NCI-H1092 treated with DMSO at 0.1 percent for 48 hours (cell line): ENCODE measurements at regions not wholly inside any gene's neighbourhood (a gene's known extent, or its start where the extent isn't known, plus 50 kb on each side); places are given as distances from the start of the nearest gene placed in this dataset.

Experiments used
- DNase-seq: peaks from one replicate; lab custom pipeline; 2025; lab: John Stamatoyannopoulos, UW

DNA sequence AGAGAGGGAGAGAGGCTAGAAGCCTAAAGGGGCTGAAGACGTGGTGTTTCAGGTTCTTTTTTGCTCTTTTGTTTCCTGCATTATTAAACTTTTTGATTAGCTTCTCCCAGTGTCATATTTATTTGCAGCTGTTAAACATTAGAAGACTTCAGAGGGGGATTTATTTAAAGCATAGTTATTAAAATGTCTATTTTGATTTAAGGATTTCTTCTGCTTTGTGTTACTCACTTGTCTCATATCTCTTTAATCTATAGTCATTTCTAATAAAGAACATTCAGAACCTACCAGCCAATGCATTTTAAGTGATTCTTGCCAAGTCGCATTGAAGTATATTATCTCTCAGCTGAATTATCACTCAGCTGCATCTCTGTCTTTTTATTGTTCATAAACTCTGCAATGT lies 152.0 kb upstream of the DYRK2 start:
- no peak for DNase-seq

DNA sequence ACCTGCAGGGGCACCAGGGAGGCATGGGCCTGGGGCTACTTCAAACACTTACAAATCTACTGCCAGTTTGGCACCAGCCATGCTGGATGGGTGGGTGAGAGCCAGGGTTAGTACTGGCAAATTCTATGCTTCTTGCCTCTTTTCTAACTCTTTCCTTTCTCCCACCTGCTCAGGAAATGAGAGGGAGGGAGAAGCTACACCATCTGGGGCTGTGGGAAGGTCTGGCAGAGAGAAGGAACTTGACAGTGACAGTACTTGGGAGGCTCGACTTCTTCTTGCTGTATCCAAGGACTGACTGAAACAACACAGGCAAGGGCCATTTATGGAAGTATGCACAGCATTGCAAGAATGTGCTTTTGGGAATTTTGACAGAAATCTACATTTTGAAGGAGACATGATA lies 149.6 kb upstream of the DYRK2 start:
- no peak for DNase-seq

DNA sequence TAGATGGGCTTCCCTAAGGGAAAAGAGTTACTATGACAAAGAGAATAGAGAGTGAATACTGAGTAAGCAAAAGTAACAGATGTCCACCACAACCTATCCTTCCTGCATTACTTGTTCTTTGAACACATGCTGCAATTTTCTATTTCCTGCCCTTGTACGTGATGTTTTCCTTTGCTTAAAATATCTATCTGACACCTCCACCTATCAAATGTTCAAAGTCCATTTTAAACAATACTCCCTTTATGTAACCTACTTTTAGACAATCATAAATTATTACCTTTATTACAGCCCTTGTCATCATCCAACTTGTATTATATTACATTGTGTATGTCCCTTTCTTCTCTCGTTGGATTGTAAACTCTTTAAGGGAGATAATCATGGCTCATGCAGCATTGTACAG lies 147.2 kb upstream of the DYRK2 start:
- DNase-seq = no peak

DNA sequence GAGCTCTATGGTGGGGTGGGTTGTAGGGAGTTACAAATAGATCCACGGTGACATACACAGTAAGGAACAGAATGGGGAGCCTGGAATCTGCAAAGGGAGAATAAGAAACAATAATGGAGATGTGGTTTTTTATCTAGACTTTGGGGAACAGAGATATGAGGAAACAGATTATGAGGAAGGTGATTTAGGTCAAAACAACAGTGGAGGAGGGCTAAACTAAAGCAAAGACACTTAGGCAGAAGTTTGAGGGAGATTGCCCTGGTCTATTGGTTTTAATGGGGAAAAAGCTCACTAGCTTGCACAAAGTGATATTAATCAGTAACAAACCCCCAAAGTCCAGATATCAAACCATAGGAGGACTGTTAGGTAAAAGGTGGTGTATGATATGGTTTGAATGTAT lies 144.5 kb upstream of the DYRK2 start:
- DNase-seq = no peak

DNA sequence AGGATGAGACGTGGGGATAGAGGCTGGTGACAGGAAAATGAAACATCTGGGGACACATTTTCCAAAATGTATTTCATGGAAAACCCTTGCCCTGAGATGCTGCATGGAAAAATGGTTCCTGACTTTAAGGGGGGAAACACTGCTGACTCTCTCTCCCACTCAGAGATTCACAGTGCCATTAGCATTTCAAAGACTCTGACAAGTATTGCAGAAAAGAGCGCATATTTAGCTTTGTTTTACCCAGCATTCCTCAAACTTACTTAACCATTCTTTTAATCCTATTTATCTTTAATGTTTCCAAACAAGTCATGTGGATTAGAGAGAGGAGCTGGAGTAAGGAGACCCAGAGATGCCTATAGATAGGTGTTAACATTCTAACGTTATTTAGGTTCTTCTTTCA lies 141.8 kb upstream of the DYRK2 start:
- DNase-seq = no peak

DNA sequence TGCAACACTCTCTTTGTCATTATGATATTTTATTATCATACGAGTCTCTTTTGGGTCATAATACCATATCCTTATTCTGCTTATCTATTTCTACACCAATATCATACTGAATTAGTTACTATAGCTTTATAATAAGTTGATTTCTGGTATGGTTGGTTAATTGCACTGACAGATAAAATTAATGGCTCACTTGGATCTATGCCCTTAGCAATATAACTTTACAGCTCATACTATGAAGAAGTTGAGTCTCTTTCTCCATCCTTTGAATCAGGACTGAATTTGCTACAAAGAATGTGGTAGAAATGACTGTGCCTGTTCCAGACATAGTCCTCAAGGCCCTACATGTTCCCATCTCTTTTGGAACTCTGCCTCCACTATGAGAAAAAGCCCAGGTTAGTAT lies 139.7 kb upstream of the DYRK2 start:
- DNase-seq = no peak

DNA sequence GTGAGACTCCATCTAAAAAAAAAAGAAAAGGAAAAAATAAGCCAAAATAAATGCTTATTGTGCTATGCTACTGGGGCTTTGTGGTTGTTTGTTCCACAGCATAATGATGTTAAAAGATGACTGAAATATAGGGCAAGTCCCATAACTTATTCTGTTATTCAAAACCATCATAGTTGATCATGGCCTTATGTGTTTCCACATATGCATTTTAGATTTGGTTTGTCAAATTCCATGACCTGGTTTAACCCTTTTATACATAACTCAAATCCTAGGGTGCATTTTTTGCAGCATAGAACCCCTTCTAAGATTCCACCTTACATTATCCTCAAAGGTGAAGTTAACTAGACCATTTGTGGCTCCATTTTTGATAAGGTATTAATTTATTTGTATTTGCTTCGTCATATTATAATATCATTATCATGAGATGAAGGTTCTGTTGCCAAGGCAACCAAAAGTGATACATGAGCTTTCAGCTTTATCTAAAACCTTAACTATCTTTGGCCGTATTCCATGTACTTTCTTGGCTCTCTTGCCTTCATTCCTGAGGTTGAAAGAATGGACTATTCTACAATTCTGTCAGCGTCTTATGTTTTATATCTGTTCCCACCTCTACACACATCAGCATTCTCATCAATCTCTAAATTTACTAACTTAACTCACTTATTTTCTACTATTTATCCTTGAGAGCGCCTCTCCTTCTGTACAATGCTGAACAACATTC lies 138.7 kb upstream of the DYRK2 start:
- no peak for DNase-seq

DNA sequence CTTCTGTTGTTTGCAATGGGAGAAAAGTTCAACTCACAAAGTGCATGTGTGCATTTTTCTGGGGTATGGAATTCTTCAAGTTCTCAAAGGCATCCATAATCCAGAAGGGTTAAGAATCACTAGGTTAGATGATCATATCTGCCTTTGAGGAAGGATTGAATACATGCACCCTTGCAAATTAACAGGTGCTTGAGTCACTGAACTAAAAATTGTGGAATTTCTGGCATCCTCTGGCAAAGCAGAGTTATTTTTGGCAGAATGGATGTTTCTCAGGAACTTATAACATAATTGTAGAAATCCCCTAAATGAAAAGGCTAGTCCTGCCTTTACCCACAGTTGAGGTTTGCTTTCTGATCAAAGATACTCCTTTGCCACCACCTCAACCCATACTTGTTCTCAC lies 136.5 kb upstream of the DYRK2 start:
- DNase-seq = no peak

DNA sequence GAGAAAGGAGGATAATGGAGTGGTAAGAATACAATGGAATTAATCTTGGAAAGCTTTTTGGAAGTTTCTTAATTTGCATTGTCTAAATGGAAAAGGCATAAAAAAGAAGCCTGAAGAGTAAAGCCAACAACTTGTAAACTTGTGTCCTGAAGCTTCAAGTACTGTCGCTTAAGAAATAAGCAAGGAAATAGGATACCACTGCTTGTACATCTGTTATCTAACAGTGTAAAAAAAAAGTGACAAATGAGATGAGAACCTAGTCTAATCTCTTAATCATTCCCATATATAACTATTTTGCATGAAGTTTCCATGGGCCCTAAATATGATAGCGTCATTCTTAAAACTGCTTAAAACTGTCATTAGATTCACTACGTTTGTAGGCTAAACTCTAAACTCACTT lies 134.0 kb upstream of the DYRK2 start:
- no peak for DNase-seq

DNA sequence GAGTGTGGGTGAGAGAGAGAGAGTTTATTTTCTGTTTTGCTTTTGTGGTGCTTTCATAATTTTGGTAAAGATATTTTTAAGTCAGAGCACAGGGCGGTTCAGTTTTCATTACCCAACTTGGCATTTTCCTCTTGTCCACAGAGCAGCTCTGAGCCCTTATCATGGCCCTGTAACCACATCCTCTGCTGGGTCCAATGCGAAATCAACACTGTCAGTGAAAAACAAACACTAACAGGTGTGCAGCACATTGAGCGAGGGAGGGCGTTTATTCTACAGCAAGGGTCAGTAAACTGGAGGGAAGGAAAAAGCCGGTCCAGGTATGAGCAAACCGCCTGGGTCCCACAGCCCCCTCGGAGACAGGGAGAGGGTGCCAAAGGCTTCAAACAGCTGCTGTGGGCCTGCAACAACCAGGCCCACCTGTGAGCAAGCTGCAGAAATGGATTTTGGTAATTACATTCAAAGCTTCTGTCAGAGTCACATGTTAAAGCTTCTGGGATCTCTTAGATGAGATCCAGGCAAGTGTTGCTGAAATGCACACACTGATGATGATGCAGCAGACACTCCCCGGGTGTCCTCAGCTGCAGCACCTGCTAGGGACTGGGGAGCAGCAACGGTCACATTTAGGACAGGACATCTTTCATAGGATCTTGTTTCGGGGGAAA lies 132.7 kb upstream of the DYRK2 start:
- DNase-seq = peak; percentile 78

DNA sequence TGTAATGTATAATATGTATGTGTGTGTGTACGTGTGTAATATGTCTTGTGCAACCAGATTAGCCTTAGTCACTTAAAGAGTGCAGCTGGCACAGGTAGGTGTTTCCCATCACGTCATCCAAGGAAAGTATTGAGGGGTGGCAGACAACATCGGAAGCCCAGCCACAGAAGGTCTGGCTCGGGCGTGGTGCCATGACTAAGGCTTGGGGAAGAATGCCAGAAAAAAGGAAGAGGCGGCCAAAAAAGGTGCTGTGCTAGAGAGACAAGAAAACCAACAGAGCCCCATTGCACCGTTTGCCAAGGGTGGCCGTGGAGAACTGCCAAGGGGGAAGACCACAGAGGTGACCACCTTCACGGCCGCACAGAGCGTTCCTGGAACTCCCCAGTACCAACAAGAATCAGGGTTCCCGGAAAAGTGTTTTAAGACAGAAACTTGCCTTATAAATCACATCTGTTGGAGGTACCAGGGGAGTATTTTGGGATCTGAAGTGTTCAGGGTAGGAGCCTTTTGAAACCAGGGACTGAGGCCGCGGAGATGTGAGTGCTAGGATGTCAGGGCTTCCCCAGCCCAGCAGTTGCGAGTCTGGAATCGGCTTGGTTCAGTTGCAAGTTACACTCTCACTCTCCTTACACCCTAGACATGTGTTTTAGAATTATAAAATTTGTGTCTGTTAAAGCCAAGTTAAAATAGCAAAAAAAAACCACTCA lies 131.2 kb upstream of the DYRK2 start:
- peak; percentile 68 for DNase-seq

DNA sequence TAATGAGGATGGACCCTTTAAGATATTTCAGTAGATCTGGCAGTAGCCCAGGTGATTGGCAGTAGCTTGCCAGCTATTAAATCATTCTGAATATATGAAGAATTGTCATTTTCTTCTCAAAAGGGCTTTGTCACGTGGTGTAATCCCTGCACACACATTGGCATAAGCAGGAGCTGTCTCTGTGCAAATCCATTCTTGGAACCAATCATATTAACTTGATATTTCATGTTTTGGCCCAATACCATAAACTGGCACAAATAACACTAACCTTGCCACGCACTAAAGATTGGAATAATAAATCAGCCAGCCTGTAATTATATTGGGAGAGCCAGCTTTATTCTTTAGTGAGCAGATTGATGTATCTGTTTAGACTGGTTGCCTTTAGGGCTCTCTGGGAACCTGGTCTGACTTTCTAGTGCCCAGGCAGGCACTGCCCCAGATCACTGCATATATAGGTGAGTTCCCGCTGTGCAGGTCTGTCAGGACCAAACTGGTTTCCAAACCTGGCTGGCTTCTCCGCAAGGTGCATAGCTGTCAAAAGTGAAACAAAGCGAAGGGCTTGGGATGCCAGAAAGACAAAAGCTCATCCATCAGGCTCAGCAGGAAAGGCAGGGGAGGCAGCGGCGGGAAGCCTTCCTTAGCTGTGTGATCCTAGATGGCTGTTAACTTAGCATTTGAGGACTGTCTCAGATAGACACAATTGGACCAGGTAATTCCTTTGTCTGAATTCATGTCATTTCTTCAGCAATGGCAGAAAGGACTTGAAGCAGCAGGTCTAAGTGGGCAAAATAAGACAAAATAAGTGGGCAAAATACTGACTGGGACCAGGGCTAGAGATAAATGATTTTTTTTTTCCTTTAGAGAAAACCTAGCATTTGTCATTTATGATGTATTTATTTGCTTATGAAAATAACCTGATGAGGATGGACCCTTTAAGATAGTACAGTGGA lies 128.8 kb upstream of the DYRK2 start:
- peak; percentile 12 for DNase-seq

DNA sequence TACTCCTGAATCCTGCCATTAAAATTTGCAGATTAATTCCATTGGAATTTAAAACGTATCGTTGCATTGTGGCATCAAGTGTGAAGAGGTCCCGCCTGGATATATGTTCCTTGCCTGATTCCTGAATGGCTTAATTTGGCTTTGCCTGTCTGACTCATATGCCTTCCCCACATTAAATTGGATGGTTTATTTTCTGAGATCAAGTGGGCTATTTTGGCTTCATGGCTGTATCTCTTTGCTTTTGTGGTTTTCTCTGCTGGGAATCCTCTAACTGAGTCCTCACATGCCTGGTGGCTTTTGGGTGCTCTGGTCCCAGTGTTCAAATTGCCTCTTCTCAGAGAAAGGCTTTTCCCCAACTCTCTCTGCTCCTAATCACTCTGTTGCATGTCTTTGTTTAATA lies 127.9 kb upstream of the DYRK2 start:
- DNase-seq = no peak

DNA sequence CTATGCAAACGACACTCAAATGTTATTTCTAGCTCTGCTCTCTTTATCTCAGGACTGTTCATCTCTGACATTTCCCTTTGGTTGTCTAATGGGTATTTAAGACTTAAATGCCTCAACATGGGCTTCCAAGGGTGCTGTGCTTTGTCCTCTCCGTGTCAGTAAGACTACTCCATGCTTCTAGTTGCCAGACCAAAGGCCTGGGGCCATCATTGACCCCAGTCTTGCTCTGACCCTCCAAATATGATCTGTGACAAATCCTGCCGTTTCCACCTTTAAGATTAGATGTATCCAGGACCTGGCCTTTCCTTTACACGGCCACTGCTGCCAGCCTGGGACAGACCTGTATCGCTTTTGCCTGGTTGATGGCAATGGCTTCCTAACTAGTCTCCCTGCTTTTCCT lies 126.3 kb upstream of the DYRK2 start:
- no peak for DNase-seq

DNA sequence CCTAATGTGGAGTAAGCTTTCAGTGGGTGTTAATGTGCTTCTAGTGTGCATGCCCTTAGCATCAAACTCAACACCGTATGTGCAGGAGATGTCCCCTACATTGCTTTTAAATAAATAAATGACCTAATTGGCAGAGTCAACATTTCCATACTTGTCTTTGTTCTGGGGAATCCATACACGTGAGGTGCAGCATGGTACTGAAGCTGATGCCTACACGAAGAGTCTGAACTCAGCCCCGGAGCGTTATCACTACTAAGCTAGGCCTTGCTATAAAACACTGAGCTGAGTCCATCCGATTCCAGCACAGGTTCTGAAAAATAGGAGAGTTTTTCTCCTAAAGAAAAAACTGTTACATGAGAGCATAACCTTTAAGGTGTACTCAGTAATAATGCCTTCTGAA lies 125.0 kb upstream of the DYRK2 start:
- no peak for DNase-seq

DNA sequence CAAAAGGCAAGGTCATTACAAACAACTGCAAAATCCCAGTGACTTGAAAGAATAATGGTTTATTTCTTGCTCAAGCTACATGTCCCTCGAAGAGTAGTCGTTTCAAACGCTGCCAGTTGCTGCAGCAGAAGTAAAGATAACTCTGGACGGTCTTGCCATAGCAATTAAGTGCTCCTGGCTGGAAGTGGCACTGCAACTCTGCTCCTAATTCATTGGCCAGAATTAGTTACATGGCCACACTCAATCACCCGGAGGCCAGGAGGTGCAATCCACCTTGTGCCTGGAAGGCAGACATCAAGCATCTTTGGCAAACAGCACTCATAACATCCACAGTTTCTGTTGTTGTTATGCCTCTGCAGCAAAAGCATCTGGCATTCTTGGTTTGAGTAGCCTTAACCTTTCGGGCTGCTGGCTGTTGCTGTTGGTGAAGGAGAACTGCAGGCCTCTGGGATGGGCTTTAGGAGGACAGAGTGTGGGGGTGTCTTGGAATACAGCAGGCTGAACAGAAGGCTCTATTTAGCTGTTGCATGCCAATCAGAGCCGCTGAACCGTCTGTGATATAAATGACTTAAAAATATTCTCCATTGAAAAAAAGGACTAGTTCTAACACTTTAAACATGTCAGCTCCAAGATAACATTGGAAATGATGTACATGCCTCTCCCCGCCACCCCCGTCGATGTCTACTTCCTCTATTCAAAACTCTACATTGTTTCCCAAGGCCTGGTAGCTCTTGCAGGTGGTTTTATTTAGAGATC lies 123.5 kb upstream of the DYRK2 start:
- no peak for DNase-seq

DNA sequence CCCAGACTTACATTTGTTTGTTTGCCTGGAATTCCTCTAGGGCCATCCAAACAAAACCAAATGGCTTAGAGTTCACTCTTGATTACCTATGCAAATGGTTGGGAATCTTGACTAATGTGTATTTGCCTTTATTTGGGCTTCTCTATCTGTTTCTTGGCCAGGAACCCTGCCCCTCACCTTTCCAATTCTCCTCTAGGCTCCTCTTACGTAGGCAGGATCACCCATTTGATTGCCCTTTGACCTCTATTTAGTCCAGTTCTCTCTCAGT lies 123.0 kb upstream of the DYRK2 start:
- DNase-seq = no peak

DNA sequence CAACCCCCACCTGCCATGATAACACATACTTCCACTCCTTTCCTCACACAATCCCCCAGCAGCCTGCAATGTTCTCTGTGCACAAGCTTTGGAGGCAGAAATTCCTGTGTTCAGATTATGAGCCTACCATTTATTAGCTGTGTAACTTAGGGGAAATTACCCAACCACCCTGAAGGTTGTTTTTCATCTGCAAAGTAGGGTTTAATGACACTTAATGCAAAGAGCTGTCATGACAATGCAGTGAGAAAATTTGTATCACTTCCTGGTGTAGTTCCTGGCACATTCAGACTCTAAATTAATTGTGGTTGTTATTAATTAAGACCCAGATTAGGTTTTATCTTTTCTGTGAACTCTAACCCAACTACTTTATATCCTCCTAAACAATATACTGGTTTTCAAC lies 122.4 kb upstream of the DYRK2 start:
- no peak for DNase-seq

DNA sequence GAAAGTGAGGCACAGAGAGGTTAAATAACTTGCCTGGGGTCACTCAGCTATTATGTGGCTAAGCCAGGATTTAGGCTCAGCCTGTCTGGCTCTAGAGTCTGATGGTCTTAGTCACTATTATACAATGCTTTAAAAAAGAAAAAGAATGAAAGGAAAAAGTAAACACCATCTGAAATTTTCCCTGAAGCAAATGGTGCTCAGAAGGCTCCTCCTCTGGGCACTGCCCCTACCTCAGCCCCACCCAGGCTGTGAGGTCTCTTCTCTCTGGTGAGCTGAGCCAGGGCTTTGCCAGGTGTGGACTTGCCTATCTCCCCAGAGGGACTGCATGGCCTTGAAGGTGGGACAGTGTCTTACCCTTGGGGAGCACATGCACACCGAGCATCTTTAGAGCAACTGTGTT lies 117.5 kb upstream of the DYRK2 start:
- DNase-seq = no peak

DNA sequence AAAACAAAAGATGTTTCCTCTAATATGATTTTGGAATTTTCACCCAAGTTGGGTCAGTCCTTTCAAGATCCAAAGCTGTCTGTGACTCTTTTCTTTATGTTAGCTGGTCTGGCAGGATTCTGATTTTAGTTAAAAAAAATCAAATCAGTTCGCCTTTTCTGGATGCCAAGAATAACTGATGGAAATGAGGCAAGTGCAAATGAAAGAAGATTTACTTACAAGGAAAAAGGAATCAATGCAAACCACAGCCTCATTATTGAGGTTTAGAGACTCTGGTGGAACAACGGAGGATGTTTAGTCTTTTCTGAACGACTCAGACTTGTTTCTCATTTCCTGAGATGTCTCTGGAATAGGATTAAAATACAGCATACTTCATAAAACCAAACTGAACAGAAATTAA lies 117.0 kb upstream of the DYRK2 start:
- DNase-seq = no peak

DNA sequence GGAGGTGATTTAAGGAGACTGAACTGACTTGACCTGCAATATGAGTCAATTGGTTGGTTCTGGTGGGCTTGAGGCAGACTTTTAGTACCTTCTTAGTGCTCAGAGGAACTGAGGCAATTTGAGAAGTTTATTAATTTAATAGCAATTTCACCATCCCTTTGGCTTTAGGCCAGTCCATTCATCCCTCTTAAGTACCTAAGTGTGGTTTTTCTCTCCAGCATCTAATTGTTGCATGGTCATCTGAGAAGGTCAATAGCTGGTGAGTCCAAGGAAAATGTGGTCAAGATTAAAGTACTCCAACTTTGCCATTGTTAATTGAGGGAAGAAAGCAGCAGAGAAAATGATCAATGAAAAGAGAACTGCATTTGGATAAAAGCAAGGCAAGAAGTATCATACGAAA lies 115.4 kb upstream of the DYRK2 start:
- no peak for DNase-seq

DNA sequence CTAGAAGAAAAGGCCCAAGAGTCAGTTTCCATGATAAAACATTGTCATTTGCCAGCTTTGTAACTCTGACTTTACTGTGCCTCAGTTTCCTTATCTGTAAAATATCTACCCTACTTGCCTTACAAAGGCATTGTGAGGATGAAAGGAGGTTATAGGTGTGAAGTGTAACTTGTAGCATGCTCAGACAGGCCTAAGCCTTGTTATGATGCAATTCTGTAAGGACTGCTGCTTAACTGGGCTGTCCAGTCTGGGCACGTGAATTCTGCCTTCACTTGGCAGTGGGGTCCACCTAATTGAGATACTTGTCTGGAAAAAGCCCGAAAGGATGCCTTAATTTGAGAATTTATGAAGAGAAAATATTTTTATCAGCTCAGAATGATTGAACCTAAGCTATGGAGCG lies 114.5 kb upstream of the DYRK2 start:
- DNase-seq = no peak
